HG03565 (cell line): ENCODE measurements at regions not wholly inside any gene's neighbourhood (a gene's known extent, or its start where the extent isn't known, plus 50 kb on each side); places are given as distances from the start of the nearest gene placed in this dataset.

Experiments used
- ATAC-seq: cut with Tn5 transposase; IDR thresholded peaks from one replicate; pipeline ENCODE4 v1.9.1; 2021; ENCODE audit warnings: mild to moderate bottlenecking, moderate library complexity; ENCODE audit not compliant: unreplicated experiment

DNA sequence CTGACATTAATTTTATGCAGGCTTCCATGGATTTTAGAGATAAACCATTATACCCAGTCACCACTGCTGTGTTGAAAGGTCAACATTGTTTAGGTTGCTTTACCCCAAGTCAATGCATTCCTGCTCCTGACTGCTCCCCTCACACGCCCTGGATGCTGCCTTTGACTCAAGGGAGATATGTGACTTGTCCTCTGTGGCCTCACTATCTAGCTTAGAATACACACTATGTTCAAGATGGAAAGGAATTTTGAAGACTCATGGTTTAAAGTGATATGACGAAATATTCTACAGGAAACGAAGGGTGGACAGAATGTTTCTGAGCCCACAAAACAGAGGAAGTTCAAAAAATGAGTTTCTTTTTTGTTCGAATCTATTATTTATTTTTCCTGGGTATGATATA is 170.4 kb upstream of the NR5A2 start:
- no peak for ATAC-seq

DNA sequence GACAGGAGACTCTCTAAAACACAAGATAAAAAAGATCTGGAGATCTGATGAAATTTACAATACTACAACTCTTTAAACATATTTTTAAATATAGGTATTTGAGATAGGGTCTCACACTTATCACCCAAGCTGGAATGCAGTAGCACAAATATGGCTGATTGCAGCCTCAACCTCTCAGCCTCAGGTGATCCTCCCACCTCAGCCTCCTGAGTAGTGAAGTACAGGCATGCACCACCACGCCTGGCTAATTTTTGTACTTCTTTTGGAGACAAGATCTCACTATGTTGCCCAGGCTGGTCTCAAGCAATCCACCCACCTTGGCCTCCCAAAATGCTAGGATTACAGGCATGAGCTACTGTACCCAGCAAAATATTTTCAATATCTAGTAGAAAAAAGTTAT is 170.0 kb upstream of the NR5A2 start:
- ATAC-seq, result no peak

DNA sequence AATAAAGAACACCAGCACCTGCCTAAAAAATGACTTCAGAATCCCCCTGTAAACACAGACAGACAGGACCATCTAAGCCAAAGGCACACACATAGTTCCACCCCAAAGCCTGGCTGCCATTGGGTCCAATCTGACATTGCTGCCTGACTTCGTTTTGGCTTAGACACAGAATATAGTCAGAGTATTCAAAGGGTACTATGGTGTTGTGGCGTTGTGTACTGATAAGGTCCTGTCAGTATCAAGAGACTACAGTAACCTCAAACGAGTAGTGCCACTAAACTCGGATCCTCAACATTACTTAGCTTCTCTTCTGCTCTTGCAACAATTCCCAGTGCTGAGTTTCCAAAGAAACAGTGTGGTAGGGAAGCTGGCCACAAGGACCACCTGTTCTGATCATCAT is 169.3 kb upstream of the NR5A2 start:
- no peak for ATAC-seq

DNA sequence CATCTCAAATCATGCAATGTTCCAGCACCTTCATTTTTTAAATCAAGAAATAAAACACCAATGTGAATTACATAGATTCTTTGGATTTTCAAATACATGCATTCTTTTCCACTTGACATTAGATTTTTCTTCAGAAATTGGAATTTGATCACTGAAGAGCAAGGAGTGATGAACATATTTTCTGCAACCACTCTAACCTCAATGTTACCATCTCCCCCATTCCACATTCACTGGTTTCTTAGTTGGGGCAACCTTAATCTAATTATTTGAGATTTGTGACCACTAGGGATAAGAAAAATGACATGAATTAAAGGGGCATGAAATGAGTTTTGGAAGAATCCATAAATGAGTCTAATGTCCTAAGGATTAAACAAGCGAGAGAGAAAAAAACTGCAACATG is 168.7 kb upstream of the NR5A2 start:
- ATAC-seq, result no peak

DNA sequence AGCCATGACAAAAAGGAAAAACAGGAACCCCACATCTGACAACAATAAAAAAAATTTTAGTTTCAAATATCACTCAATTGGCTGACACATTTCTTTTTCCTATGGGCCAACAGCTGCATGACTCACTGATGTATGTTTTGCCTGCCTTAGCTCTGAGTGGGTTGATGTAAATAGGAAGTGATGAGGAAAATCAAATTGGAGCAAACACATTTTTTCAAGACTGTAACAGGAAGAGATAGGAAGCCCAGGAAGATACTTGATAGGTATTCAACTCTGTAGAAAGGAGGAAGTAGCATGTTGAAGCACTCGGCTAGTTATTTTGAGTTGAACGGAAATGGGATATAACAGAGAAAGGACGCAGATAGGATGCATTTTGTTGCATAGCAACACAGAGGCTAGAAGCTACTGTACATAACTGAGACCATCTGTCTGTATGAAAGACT is 168.0 kb upstream of the NR5A2 start:
- ATAC-seq, result no peak

DNA sequence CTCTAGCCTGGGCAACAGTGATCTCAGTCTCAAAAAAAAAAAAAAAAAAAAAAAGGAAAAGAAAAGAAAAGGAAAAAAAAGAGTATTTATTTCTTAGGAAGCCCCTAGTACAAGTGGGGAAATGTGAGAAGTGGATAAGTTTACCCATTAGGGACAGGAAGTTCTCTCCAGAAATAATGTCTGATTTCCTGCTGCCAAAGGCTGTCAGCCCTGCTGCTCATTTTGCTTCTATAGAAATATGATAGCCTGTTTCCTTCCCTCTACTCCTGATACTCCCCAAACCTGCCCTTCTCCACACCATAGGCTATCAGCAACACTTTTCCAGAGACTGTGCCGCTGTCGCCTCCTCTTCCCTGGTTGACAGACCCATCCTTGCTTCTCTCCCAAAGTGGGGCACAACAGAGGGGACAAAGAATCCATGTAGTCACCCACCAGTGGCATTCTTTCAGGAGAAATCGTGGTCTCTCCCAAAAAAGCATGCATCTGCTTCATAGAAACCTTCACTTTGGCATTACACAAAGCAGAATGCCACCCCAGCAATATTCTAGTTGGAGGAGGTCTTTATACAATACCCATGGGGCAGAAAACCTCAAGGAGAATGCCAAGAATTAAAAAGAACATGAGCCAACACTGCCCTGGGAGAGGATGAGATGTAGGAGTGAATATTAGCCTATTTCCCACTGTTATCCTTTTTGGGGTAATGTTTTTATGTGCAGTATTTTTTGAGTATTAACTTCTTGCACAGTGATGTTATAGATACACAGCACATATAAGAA is 166.3 kb upstream of the NR5A2 start:
- ATAC-seq, result no peak

DNA sequence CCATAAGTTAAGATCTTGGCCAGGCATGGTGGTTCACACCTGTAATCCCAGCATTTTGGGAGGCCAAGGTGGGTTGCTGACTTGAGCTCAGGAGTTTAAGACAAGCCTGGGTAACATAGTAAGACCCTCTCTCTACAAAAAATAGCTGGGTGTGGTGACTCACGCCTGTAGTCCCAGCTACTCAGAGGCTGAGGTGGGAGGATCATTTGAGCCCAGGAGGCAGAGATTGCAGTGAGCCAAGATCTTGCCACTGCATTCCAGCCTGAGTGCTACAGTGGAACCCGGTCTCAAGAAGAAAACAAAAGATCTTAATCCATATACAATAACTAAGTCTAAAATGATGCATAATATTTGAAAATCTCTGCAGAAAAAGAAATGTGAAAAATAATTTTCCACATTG is 165.5 kb upstream of the NR5A2 start:
- ATAC-seq, result no peak

DNA sequence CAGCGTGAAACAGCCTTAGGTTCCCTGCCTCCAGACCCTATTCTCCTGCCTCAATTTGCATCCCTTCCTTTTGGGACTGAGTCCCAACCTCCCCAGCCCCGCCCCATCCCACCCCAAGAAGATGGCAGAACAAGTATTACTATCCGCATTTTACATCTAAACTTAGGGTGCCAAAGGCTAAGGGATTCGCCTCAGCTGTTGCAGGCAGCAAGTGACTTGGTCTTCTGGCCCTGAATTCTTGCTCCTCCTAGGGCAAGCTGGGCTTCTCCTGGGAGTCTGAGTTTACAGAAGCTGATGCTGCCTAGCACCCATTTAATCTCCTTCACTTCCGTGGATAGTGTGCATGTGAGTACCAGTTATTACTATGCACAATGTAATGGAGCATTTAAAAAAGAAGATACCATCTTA is 161.3 kb upstream of the NR5A2 start:
- ATAC-seq, result no peak

DNA sequence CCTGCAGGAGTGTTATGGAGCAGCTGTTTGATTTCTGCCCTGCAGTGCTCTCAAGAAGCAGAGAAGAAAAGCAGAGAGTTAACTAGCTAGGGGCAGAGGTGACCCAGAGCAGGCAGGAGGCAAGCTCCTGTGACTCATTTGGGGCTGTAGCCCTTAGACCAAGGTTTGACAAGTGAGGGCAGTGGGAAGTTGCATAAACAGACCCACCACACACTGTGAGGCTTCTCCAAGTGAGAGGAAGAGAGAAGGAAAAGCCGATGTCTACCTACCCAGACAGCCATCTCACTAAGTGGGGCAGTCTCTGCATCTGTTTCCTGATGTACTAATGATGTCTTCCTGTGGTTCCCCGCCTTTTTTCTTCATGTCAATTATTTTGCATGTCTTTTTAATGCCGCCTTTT is 159.9 kb upstream of the NR5A2 start:
- no peak for ATAC-seq

DNA sequence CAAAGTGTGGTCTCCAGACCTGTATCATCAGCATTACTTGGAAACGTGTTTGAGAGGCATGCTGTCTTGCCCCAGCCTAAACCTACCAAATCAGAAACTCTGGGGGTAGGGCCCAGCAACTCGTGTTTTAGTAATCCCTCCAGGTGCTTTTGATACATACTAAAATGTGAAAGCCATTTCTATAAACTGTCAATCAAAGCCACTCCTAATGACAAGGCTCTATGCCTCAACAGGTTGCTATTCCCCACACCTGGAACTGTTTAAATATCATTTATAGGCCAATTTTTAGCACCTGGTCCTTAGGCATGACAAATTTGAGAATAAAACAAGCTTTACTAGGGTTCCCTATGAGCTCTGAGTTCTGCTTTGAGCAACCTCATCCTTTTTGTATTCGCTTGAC is 158.7 kb upstream of the NR5A2 start:
- ATAC-seq, result no peak

DNA sequence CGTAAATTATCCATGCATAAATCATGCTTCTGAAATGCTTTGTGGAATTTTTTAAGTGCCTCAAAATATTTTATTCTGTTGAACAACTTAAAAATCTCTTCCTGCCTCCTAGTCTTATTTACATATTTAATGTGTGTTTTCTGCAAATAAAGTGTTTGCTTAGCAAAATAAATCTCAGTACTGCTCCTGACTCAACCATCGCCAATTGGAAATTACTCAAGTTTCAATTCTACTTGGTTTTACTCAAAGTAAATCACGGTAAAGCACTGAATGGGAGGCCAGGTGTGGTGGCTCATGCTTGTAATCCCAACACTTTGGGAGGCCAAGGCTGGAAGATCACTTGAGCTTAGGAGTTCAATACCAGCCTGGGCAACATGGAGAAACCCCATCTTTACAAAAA is 152.2 kb upstream of the NR5A2 start:
- no peak for ATAC-seq

DNA sequence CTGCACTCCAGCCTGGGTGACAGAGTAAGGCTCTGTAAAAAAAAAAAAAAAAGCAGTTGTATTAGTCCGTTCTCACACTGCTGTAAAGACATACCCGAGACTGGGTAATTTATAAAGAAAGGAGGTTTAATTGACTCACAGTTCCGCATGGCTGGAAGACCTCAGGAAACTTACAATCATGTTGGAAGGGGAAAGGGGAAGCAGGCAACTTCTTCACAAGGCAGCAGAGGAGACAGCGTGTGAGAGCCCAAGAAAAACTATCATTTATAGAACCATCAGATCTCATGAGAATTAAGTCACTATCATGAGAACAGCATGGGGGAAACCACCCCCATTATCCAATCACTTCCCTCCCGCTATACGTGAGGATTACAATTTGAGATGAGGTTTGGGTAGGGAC is 151.7 kb upstream of the NR5A2 start:
- no peak for ATAC-seq

DNA sequence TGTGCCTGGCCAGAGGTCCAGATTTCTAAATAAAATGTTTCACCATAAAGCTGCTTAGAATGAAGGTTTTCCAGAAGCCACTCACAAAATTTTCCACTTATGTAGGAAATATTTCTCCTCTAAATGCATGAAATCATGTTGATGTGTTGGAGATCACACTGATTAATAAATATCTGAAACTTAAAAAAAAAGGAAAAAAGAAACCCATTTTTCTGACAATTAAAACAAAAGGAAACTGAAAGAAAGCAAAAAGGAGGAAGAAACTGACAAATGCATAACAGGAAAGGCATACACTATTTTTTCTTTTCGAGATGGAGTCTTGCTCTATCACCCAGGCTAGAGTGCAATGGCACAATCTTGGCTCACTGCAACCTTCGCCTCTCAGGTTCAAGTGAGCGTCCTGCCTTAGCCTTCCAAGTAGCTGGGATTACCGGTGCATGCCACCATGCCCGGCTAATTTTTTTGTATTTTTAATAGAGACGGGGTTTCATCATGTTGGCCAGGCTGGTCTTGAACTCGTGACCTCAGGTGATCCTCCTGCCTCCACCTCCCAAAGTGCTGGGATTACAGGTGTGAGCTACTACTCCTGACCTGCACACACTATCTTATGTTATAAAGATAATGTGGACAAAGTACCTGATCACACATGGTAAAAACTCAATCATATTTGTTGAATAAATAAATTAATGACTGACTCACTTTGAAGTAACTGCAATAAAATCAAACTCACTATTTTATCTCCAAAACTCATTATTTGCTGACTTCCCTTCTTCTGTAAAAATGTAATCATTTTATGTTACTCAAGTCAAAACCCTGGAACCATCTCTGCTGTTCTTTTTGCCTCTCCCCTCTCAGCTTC is 149.8 kb upstream of the NR5A2 start:
- ATAC-seq, result no peak

DNA sequence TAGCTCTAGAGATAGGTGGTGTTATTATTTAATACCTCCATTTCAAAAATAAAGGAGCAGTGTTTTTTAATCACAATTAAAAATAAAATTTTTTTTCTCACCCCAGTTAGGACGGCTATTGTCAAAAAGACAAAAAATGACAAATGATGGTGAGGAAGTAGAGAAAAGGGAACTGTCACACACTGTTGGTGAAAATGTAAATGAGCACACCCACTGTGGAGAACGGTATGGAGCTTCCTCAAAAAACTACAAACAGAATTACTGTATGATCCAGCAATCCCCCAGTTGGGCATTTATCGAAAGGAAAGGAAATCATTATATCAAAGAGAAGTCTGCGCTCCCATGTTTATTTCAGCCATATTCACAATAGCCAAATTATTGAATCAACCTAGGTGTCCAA is 148.7 kb upstream of the NR5A2 start:
- ATAC-seq, result no peak

DNA sequence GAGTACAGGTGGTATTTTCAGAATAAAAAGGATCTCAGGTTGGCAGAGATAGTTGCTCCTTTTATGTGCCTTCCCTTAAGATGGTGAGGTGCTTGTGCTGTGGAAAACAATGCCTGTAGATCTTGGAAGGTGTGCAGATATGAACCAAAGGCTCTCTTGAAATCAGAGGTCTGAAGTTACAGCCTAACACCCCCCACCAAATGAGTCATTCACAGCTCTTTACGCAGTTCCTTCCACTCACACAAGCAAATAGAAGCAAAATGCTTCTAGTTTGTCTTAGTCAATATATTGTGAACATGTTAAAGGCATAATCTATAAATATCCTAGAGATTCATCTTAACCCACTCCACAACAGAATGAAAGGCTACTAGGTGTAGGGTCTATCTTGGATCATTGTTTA is 128.9 kb upstream of the NR5A2 start:
- ATAC-seq, result no peak

DNA sequence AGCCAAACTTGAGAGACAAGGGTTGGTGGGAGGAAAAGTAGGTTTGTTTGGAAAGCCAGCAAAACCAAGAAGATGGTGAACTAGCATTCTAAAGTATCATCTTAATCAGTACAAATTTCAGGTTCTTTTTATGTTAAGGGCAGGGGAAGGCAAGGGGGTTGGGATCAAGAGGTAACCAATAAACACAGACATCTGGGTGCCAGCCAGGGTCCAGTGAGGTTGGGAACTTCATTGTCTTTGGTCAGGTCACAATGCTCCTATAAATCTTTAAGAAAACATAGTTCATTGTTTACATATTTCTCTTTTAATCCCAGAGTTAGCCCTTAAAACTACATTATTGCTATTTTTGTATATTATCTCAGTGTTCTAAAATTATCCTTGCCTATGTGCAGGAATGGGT is 126.2 kb upstream of the NR5A2 start:
- ATAC-seq, result no peak

DNA sequence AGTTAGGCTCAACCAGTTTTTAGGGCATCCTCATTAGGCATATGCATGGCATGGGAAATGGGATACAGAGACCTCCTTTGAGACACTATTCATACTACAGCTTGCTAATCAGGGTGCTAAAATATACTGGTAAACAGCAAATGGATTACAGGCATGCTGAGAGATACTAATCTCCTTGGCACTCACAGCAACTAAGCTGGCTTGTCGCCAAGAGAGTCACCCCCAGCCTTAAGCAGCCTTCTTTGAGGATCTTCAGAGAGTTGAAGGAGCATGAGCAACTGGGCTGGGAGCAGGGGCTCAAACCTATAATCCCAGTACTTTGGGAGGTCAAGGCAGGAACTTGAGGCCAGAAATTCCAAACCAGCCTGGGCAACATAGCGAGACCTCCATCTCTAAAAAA is 120.1 kb upstream of the NR5A2 start:
- no peak for ATAC-seq

DNA sequence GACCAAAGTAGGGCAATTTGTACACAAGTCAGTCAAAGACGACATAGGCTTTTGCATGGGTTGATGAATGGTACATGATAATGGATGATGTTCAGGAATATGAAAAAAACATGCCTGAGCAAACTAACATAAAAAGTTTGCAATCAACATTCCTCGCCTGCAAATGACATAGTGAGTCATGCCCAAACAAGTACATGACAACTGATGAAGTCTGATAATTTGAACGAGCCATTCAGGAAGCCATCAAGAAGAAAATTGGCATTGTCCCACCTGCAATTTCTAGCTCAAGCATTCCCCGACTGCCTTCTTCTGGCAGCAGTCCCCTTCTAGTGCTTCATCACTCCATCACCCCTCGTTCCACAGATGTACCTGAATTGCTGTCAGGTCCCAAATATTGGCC is 118.4 kb upstream of the NR5A2 start:
- no peak for ATAC-seq

DNA sequence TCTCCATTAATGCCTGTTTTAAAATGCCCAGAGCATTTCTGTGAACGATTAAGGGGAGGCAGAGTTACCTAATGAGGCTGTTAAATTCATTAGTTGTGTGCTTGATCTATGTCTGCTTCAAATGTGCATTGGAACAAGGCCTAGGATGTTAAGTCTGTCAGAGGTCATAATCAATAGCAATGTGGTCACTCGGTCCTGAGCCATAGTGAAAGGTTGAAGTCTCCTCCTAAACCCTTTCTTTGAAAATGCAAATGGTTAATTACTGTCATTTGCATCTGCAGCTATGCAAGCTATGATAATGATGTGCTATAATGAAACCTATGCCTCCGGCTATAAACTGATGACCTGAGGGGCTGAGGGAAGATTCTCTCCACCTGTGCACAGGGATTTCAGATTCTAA is 114.2 kb upstream of the NR5A2 start:
- ATAC-seq, result no peak

DNA sequence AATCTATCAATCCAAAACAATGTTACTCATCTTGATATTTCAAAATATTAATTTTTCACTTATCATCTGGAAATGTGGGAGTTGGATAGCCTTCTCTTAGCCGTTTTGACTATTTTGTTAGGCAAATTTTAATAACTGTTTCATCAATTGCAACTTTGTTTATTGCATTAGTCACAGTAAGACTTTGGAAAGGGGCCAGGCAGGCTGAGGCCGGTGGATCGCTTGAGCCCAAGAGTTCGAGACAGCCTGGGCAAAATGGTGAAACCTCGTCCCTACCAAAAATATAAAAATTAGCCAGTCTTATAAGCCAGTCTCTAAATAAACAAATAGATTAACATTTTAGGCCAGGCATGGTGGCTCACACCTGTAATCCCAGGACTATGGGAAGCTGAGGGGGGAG is 113.0 kb upstream of the NR5A2 start:
- ATAC-seq, result no peak

DNA sequence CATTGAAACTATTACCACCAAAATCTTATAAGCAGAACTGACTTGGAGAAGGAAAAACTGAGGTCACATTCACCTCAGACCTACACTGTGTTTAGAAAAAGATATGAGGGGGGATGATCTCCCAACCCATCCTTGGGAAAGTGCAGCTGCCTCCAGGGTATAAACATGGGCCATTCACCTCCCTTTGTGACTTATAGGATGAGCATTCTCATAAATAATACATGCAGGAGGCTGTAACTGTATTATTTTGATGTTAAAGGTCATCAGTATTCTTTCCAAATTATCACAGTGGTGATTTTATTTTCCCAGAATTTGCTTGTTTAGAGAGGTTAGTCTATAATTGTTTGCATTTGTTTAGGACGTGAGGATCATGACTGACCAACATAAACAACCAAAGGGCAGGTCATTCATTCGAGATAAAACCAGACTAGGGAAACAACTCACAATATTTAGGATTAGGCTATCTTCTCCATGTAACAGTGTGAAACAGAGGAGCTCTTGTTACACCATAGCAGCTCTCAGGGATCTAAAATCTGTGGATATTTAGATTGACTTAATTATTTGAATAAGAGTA is 109.2 kb upstream of the NR5A2 start:
- ATAC-seq, result no peak

DNA sequence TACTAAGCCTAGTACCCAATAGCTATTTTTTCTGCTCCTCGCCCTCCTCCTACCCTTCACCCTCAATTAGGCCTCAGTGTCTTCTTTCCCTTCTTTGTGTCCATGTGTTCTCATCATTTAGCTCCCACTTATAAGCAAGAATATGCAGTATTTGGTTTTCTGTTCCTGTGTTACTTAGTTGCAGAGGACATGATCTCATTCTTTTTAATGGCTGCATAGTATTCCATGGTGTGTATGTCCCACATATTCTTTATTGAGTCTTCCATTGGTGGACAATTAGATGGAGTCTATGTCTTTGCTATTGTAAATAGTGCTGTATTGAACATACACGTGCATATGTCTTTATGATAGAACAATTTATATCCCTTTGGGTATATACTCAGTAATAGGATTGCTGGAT is 106.9 kb upstream of the NR5A2 start:
- no peak for ATAC-seq
